Keratinocyte (primary cell): ENCODE measurements at regions not wholly inside any gene's neighbourhood (a gene's known extent, or its start where the extent isn't known, plus 50 kb on each side); places are given as distances from the start of the nearest gene placed in this dataset.

ENCODE experiments used
- EZH2 ChIP-seq: IDR thresholded peaks from one replicate; pipeline ENCODE4 v1.6.1; 2012; ENCODE audit warnings: inconsistent platforms, mild to moderate bottlenecking, low read length, moderate library complexity
- TF ChIP-seq, protein P1 (sequence below), 3 experiments: IDR thresholded peaks in 1 of 3; conservative IDR thresholded peaks in 1 of 3; optimal IDR thresholded peaks in 1 of 3; 2 replicates in 2 of 3; 3 replicates in 1 of 3; pipeline versions ENCODE3 to v1.5.1; 2011; ENCODE audit warnings: low read length in 3 of 3, mild to moderate bottlenecking in 3 of 3, moderate library complexity in 2 of 3, control low read depth in 1 of 3, inconsistent platforms in 1 of 3; ENCODE audit not compliant: insufficient read depth in 2 of 3; ENCODE audit errors: extremely low read depth in 1 of 3

- TF ChIP-seq, protein P1, sequence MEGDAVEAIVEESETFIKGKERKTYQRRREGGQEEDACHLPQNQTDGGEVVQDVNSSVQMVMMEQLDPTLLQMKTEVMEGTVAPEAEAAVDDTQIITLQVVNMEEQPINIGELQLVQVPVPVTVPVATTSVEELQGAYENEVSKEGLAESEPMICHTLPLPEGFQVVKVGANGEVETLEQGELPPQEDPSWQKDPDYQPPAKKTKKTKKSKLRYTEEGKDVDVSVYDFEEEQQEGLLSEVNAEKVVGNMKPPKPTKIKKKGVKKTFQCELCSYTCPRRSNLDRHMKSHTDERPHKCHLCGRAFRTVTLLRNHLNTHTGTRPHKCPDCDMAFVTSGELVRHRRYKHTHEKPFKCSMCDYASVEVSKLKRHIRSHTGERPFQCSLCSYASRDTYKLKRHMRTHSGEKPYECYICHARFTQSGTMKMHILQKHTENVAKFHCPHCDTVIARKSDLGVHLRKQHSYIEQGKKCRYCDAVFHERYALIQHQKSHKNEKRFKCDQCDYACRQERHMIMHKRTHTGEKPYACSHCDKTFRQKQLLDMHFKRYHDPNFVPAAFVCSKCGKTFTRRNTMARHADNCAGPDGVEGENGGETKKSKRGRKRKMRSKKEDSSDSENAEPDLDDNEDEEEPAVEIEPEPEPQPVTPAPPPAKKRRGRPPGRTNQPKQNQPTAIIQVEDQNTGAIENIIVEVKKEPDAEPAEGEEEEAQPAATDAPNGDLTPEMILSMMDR (optimal IDR thresholded peaks at IDR 0.05 in 1 of 3, IDR thresholded peaks at IDR 0.05 in 1 of 3, conservative IDR thresholded peaks at IDR 0.05 in 1 of 3; ENCODE audit: extremely low read depth in 1 of 3, insufficient read depth in 2 of 3, low read length in 3 of 3), result no peak
- TF ChIP-seq EZH2, result no peak
These were observed 52.7 kb upstream of the LAMA1 start for GRCh38 chr18:7170292-7170691.
